HepG2 (cell line): ENCODE measurements at regions not wholly inside any gene's neighbourhood (a gene's known extent, or its start where the extent isn't known, plus 50 kb on each side); places are given as distances from the start of the nearest gene placed in this dataset.

ENCODE experiments used
- ATAC-seq: fragments of 200-7000 bp; cut with Tn5 transposase; 3 replicates; pipeline ENCODE4 v1.9.1; 2020; ENCODE audit warnings: mild to moderate bottlenecking, moderate library complexity
- BruUV-seq: library from RNA; stranded (reverse); fragments of 400-500 nt; replicated peaks from 2 replicates; lab custom pipeline; 2021; lab: Mats Ljungman, UMichigan
- CTCF ChIA-PET: fragments of 300-600 bp; formaldehyde crosslinking; extraction: SDS; loops from one replicate; lab custom pipeline; 2021; ENCODE audit warnings: low total read pairs, inconsistent platforms, low intra/inter-chr PET ratio; lab: Yijun Ruan, JAX
- POLR2A ChIA-PET: fragments of 350-600 bp; sonication (Branson Sonifier 250); formaldehyde crosslinking; loops from one replicate; lab custom pipeline; 2020; ENCODE audit warnings: antibody characterized with exemption, inconsistent platforms; lab: Yijun Ruan, JAX
- DNase-seq: peaks from one replicate; pipeline ENCODE4 v3.0.0-alpha.2; 2015; ENCODE audit warnings: low spot score
- FAIRE-seq: peaks from 3 replicates; lab custom pipeline; 2011; peaks lifted over from hg19 to GRCh38; lab: Jason Lieb, UNC
- H2AFZ ChIP-seq: one replicate; pipeline ENCODE4 v1.6.1; 2011; ENCODE audit warnings: low read length, inconsistent platforms
- H3K27ac ChIP-seq: fragments of 300-600 bp; 3 replicates; pipeline ENCODE4 v1.8.0; 2011; ENCODE audit warnings: mixed run types, mild to moderate bottlenecking, mixed read lengths, low read length, inconsistent platforms; ENCODE audit not compliant: insufficient read depth; ENCODE audit errors: extremely low read length
- H3K27me3 ChIP-seq, 2 experiments: fragments of 200-600 bp in 1 of 2; 2 replicates in 1 of 2; 3 replicates in 1 of 2; pipeline versions ENCODE4 v1.6.0 to v1.8.0; 2011; ENCODE audit warnings: low read length in 2 of 2, mild to moderate bottlenecking in 2 of 2, moderate library complexity in 2 of 2, inconsistent platforms in 1 of 2; ENCODE audit not compliant: insufficient read depth in 2 of 2, control insufficient read depth in 1 of 2
- H3K36me3 ChIP-seq, 2 experiments: fragments of 200-600 bp in 1 of 2; replicated peaks in 1 of 2; 2 replicates in 1 of 2; 3 replicates in 1 of 2; pipeline versions ENCODE4 v1.5.1 to v1.8.0; 2011; ENCODE audit warnings: low read length in 2 of 2, inconsistent platforms in 1 of 2; ENCODE audit not compliant: insufficient read depth in 2 of 2, control insufficient read depth in 1 of 2
- H3K4me1 ChIP-seq: 2 replicates; pipeline ENCODE4 v1.5.1; 2012; ENCODE audit warnings: low read length, inconsistent platforms; ENCODE audit not compliant: insufficient read depth
- H3K4me2 ChIP-seq: 2 replicates; pipeline ENCODE4 v1.6.0; 2011; ENCODE audit warnings: low read depth, low read length, inconsistent platforms
- H3K4me3 ChIP-seq, 3 experiments: fragments of 200-600 bp in 1 of 3; sonication (generic), shearing (Covaris generic) in 1 of 3; replicated peaks in 1 of 3; 2 replicates each; pipeline ENCODE4 v1.5.1; 2011 to 2016; ENCODE audit warnings: low read length in 3 of 3, inconsistent platforms in 2 of 3, low read depth in 2 of 3, mild to moderate bottlenecking in 2 of 3, control low read depth in 1 of 3, mixed read lengths in 1 of 3; ENCODE audit not compliant: insufficient read depth in 1 of 3
- H3K79me2 ChIP-seq: one replicate; pipeline ENCODE4 v1.6.1; 2011; ENCODE audit warnings: low read length, inconsistent platforms; ENCODE audit not compliant: insufficient read depth
- H3K9ac ChIP-seq: 2 replicates; pipeline ENCODE4 v1.6.0; 2011; ENCODE audit warnings: mild to moderate bottlenecking, low read depth, low read length, inconsistent platforms; ENCODE audit not compliant: insufficient read depth
- H3K9me3 ChIP-seq: 2 replicates; pipeline ENCODE4 v1.5.1; 2012; ENCODE audit warnings: mild to moderate bottlenecking, low read length
- H4K20me1 ChIP-seq: 2 replicates; pipeline ENCODE4 v1.6.0; 2011; ENCODE audit warnings: inconsistent platforms, mild to moderate bottlenecking, low read length, moderate library complexity; ENCODE audit not compliant: insufficient read depth
- CEBPB ChIP-seq: IDR thresholded peaks from 2 replicates; pipeline ENCODE4 v1.6.1; 2011; ENCODE audit warnings: low read depth, low read length, improper control_type of control experiment, borderline replicate concordance
- FOSL2 ChIP-seq: sonication (generic); formaldehyde crosslinking; IDR thresholded peaks from 2 replicates; pipeline ENCODE4 v1.4.0; 2020; ENCODE audit warnings: missing genetic modification reagents
- MEIS1 ChIP-seq: sonication (generic); formaldehyde crosslinking; IDR thresholded peaks from 2 replicates; pipeline ENCODE4 v1.9.0; 2021; ENCODE audit warnings: mild to moderate bottlenecking, missing genetic modification reagents, moderate library complexity, borderline replicate concordance
- NONO ChIP-seq, 2 experiments: fragments of 450-650 bp in 1 of 2; sonication (generic) in 1 of 2; formaldehyde crosslinking in 1 of 2; IDR thresholded peaks in 1 of 2; conservative IDR thresholded peaks in 1 of 2; 2 replicates each; pipeline versions ENCODE4 v1.6.1 to v1.8.0; 2017 to 2022; ENCODE audit warnings: mild to moderate bottlenecking in 1 of 2, missing genetic modification reagents in 1 of 2, moderate library complexity in 1 of 2
- NRL ChIP-seq: sonication (generic); formaldehyde crosslinking; IDR thresholded peaks from 2 replicates; pipeline ENCODE4 v1.5.0; 2020; ENCODE audit warnings: missing genetic modification reagents, mild to moderate bottlenecking, moderate library complexity, borderline replicate concordance
- SMAD9 ChIP-seq: sonication (generic); formaldehyde crosslinking; IDR thresholded peaks from 2 replicates; pipeline ENCODE4 v1.5.1; 2020; ENCODE audit warnings: mild to moderate bottlenecking, missing genetic modification reagents
- SPEN ChIP-seq: sonication (generic); formaldehyde crosslinking; IDR thresholded peaks from 2 replicates; pipeline ENCODE4 v1.5.1; 2020; ENCODE audit warnings: low read depth, mild to moderate bottlenecking, missing genetic modification reagents
- THAP7 ChIP-seq: sonication (generic); formaldehyde crosslinking; IDR thresholded peaks from 2 replicates; pipeline ENCODE4 v1.8.1; 2023; ENCODE audit warnings: mild to moderate bottlenecking, missing genetic modification reagents
- ZEB1 ChIP-seq: IDR thresholded peaks from 2 replicates; pipeline ENCODE4 v1.6.1; 2012; ENCODE audit warnings: mild to moderate bottlenecking, low read depth, inconsistent platforms; ENCODE audit not compliant: insufficient replicate concordance
- ZNF331 ChIP-seq: sonication (generic); formaldehyde crosslinking; IDR thresholded peaks from 2 replicates; pipeline ENCODE4 v1.4.0; 2020; ENCODE audit warnings: missing genetic modification reagents
- ZNF879 ChIP-seq: sonication (generic); formaldehyde crosslinking; IDR thresholded peaks from 2 replicates; pipeline ENCODE4 v1.8.1; 2023; ENCODE audit warnings: missing genetic modification reagents
- WGBS: methylation state at CpG from one replicate; pipeline ENCODE4 v1.1.6; 2017; ENCODE audit warnings: low lambda C conversion rate; 5-methylcytosine and 5-hydroxymethylcytosine counted together
- in situ Hi-C: cut with HindIII; loops from 2 replicates; pipeline ENCODE4 v1.10.0; 2017; ENCODE audit warnings: low pct_unique_long_range_greater_than_20kb; ENCODE audit not compliant: extremely low pct_ligation_motif_present
- intact Hi-C: fragments of 100-400 bp; cut with micrococcal nuclease; formaldehyde crosslinking; loops from one replicate; pipeline ENCODE4 v1.10.0; 2022; ENCODE audit not compliant: unreplicated experiment

GRCh38 chr2:31748041-31748440 lies 167.3 kb upstream of the SRD5A2 start (continued):
- no peak for TF ChIP-seq ZNF331 (CRISPR knock-in tag)
- TF ChIP-seq ZEB1: no peak
- TF ChIP-seq NRL (CRISPR knock-in tag): no peak
- TF ChIP-seq MEIS1 (CRISPR knock-in tag): no peak
- TF ChIP-seq SPEN (CRISPR knock-in tag): no peak
- no peak for TF ChIP-seq ZNF879 (CRISPR knock-in tag)

- no peak for TF ChIP-seq THAP7
- no peak for TF ChIP-seq FOSL2 (CRISPR knock-in tag)
- no peak for TF ChIP-seq SMAD9
- TF ChIP-seq CEBPB: peak; percentile 37; the same call in 1 of the 2 replicates
- no peak for TF ChIP-seq NONO (IDR thresholded peaks at IDR 0.05)
- no peak for TF ChIP-seq NONO (CRISPR knock-in tag; conservative IDR thresholded peaks at IDR 0.05)
- WGBS: 48% methylated on average over 3 of the region's 3 CpGs
Measured at GRCh38 chr2:31739161-31739560, 158.4 kb upstream of the SRD5A2 start.

More at GRCh38 chr2:31739161-31739560, 158.4 kb upstream of the SRD5A2 start:
- POLR2A ChIA-PET: no interaction called here
- CTCF ChIA-PET: no interaction called here
- intact Hi-C loops (no loop called here), in situ Hi-C loops (no loop called here)
- H3K27ac ChIP-seq: no peak overlapping the region
- FAIRE-seq (no peak), DNase-seq (no peak), ATAC-seq (no peak)
- H3K9ac ChIP-seq: no peak overlapping the region
- BruUV-seq: no TSS peak
- no peaks in the 10 kb centered on the region for H4K20me1 ChIP-seq
- no peak overlapping the region for H2AFZ ChIP-seq
- no peak overlapping the region for H3K4me2 ChIP-seq
- H3K9me3 ChIP-seq: no peaks in the 10 kb centered on the region
- H3K4me1 ChIP-seq: peaks cover 21% of the 10 kb centered on the region
- no peaks in the 10 kb centered on the region for H3K79me2 ChIP-seq
- no peak overlapping the region for H3K4me3 ChIP-seq
- H3K27me3 ChIP-seq: no peaks in the 10 kb centered on the region
- H3K36me3 ChIP-seq: no peaks in the 10 kb centered on the region
